Neural cell (in vitro differentiated cells): ENCODE measurements at regions not wholly inside any gene's neighbourhood (a gene's known extent, or its start where the extent isn't known, plus 50 kb on each side); places are given as distances from the start of the nearest gene placed in this dataset.

Experiments used
- H2AFZ ChIP-seq: fragments of 200-600, 300-800 bp; sonication (generic), shearing (Covaris generic); 2 replicates; pipeline ENCODE4 v1.6.0; 2014; ENCODE audit warnings: low read depth, mild to moderate bottlenecking, antibody characterized with exemption, low read length, moderate library complexity
- H3F3A ChIP-seq: fragments of 200-600 bp; shearing (Covaris generic); 2 replicates; pipeline ENCODE4 v1.6.1; 2016; ENCODE audit warnings: mild to moderate bottlenecking, moderate library complexity, mixed read lengths, antibody characterized with exemption, low read length; ENCODE audit not compliant: insufficient read depth, poor library complexity, severe bottlenecking
- H3K27ac ChIP-seq: fragments of 200-600, 300-800 bp; sonication (generic), shearing (Covaris generic); 2 replicates; pipeline ENCODE4 v1.5.1; 2014; ENCODE audit warnings: mild to moderate bottlenecking, low read length, moderate library complexity
- H3K27me3 ChIP-seq: fragments of 300-800, 200-600 bp; sonication (generic), shearing (Covaris generic); 2 replicates; pipeline ENCODE4 v1.6.0; 2014; ENCODE audit warnings: mild to moderate bottlenecking, low read depth, low read length, moderate library complexity; ENCODE audit not compliant: insufficient read depth
- H3K36me3 ChIP-seq: fragments of 300-800, 200-600 bp; sonication (generic), shearing (Covaris generic); 2 replicates; pipeline ENCODE4 v1.5.1; 2014; ENCODE audit warnings: mild to moderate bottlenecking, antibody characterized with exemption, low read length, moderate library complexity; ENCODE audit not compliant: insufficient read depth
- H3K4me2 ChIP-seq: fragments of 300-800, 200-600 bp; sonication (generic), shearing (Covaris generic); 2 replicates; pipeline ENCODE4 v1.6.0; 2014; ENCODE audit warnings: mild to moderate bottlenecking, low read length
- H3K4me3 ChIP-seq: fragments of 300-800, 200-600 bp; sonication (generic), shearing (Covaris generic); 2 replicates; pipeline ENCODE4 v1.5.1; 2014; ENCODE audit warnings: mild to moderate bottlenecking, low read length, moderate library complexity
- H3K79me2 ChIP-seq: fragments of 200-600 bp; shearing (Covaris generic); replicated peaks from 2 replicates; pipeline ENCODE4 v1.6.0; 2014; ENCODE audit warnings: mild to moderate bottlenecking, low read length, moderate library complexity; ENCODE audit not compliant: insufficient read depth
- H3K9ac ChIP-seq: fragments of 300-800, 200-600 bp; sonication (generic), shearing (Covaris generic); 2 replicates; pipeline ENCODE4 v1.6.1; 2016; ENCODE audit warnings: mild to moderate bottlenecking, low read length, mixed read lengths
- H3K9me2 ChIP-seq: fragments of 200-600 bp; shearing (Covaris generic); 2 replicates; pipeline ENCODE4 v1.6.1; 2016; ENCODE audit warnings: mild to moderate bottlenecking, low read length, mixed read lengths; ENCODE audit not compliant: insufficient read depth
- H3K9me3 ChIP-seq: fragments of 200-600, 300-800 bp; sonication (generic), shearing (Covaris generic); 2 replicates; pipeline ENCODE4 v1.6.1; 2016; ENCODE audit warnings: mild to moderate bottlenecking, mixed run types, low read length, moderate library complexity, mixed read lengths
- H4K20me1 ChIP-seq: fragments of 200-600 bp; shearing (Covaris generic); 2 replicates; pipeline ENCODE4 v1.6.1; 2016; ENCODE audit warnings: mild to moderate bottlenecking, mixed run types; ENCODE audit not compliant: insufficient read depth
- EP300 ChIP-seq: fragments of 450-650 bp; conservative IDR thresholded peaks from 2 replicates; pipeline ENCODE4 v1.6.1; 2014; ENCODE audit warnings: antibody characterized with exemption, mild to moderate bottlenecking, moderate library complexity; ENCODE audit not compliant: poor library complexity, severe bottlenecking
- EZH2 ChIP-seq: fragments of 200-600, 300-800 bp; shearing (Covaris generic), sonication (generic); IDR thresholded peaks from 2 replicates; pipeline ENCODE4 v1.6.1; 2014; ENCODE audit warnings: antibody characterized with exemption, low read length, borderline replicate concordance, mild to moderate bottlenecking; ENCODE audit not compliant: insufficient read depth, poor library complexity, severe bottlenecking
- MXI1 ChIP-seq: fragments of 450-650 bp; conservative IDR thresholded peaks from 2 replicates; pipeline ENCODE4 v1.6.1; 2014; ENCODE audit warnings: antibody characterized with exemption, mild to moderate bottlenecking; ENCODE audit not compliant: poor library complexity, severe bottlenecking
- POLR2AphosphoS5 ChIP-seq: IDR thresholded peaks from 2 replicates; pipeline ENCODE4 v1.6.1; 2012
- RAD21 ChIP-seq: fragments of 450-650 bp; conservative IDR thresholded peaks from 2 replicates; pipeline ENCODE4 v1.6.1; 2014; ENCODE audit warnings: antibody characterized with exemption, mild to moderate bottlenecking, moderate library complexity
- SMC3 ChIP-seq: fragments of 450-650 bp; conservative IDR thresholded peaks from 2 replicates; pipeline ENCODE4 v1.6.1; 2014; ENCODE audit warnings: antibody characterized with exemption, mild to moderate bottlenecking, moderate library complexity; ENCODE audit not compliant: poor library complexity
- TAF1 ChIP-seq: IDR thresholded peaks from 2 replicates; pipeline ENCODE4 v1.6.1; 2012; ENCODE audit warnings: low read depth
- TF ChIP-seq, protein P1 (sequence below): IDR thresholded peaks from 2 replicates; pipeline ENCODE4 v1.6.1; 2012; ENCODE audit warnings: borderline replicate concordance
- TF ChIP-seq, protein P2 (sequence below): fragments of 450-650 bp; IDR thresholded peaks from 2 replicates; pipeline ENCODE4 v1.5.1; 2014; ENCODE audit warnings: antibody characterized with exemption, mild to moderate bottlenecking, moderate library complexity; ENCODE audit not compliant: poor library complexity, severe bottlenecking

DNA sequence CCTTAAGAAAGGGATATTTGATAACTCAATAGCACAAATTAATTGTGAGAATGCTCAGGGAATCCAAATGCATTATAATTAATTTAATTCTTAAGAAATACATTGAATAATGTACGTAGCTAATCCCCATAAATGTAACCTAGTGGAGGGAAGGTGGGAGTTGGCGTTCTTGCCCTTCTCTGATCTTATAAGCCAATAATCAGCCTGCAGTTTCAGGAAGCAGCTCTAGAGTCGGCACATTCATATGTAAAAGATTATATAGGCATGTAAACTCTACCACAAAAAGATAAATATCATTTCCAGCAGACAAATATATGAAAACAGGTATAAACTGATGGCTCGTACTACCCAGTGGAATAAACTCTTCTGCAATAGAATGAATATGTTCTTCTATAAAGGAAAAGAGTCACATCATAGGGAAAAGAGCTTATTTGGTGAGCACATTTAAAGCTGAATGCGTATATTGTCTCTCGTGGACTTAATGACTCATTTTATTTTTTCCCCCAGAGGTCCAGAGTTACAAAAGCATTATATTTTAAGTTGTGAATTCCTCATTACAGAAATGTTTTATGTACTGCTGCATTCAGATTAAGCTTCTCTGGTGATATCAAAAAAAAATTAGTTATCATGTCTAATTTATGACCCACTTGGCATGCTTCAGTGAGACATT, 112.2 kb downstream of the TFAP2A start:
- Histone ChIP-seq H2AFZ (no peak overlapping the region), H3K27ac (no peak overlapping the region), H3K9me3 (no peaks in the 10 kb centered on the region), H3F3A (no peaks in the 10 kb centered on the region), H3K36me3 (no peaks in the 10 kb centered on the region), H3K4me3 (no peak overlapping the region), H4K20me1 (no peaks in the 10 kb centered on the region), H3K4me2 (no peak overlapping the region), H3K9me2 (no peaks in the 10 kb centered on the region), H3K27me3 (no peaks in the 10 kb centered on the region), H3K79me2 (no peaks in the 10 kb centered on the region), H3K9ac (no peak overlapping the region)
- TF ChIP-seq, protein P1, sequence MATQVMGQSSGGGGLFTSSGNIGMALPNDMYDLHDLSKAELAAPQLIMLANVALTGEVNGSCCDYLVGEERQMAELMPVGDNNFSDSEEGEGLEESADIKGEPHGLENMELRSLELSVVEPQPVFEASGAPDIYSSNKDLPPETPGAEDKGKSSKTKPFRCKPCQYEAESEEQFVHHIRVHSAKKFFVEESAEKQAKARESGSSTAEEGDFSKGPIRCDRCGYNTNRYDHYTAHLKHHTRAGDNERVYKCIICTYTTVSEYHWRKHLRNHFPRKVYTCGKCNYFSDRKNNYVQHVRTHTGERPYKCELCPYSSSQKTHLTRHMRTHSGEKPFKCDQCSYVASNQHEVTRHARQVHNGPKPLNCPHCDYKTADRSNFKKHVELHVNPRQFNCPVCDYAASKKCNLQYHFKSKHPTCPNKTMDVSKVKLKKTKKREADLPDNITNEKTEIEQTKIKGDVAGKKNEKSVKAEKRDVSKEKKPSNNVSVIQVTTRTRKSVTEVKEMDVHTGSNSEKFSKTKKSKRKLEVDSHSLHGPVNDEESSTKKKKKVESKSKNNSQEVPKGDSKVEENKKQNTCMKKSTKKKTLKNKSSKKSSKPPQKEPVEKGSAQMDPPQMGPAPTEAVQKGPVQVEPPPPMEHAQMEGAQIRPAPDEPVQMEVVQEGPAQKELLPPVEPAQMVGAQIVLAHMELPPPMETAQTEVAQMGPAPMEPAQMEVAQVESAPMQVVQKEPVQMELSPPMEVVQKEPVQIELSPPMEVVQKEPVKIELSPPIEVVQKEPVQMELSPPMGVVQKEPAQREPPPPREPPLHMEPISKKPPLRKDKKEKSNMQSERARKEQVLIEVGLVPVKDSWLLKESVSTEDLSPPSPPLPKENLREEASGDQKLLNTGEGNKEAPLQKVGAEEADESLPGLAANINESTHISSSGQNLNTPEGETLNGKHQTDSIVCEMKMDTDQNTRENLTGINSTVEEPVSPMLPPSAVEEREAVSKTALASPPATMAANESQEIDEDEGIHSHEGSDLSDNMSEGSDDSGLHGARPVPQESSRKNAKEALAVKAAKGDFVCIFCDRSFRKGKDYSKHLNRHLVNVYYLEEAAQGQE: no peak
- TF ChIP-seq, protein P2, sequence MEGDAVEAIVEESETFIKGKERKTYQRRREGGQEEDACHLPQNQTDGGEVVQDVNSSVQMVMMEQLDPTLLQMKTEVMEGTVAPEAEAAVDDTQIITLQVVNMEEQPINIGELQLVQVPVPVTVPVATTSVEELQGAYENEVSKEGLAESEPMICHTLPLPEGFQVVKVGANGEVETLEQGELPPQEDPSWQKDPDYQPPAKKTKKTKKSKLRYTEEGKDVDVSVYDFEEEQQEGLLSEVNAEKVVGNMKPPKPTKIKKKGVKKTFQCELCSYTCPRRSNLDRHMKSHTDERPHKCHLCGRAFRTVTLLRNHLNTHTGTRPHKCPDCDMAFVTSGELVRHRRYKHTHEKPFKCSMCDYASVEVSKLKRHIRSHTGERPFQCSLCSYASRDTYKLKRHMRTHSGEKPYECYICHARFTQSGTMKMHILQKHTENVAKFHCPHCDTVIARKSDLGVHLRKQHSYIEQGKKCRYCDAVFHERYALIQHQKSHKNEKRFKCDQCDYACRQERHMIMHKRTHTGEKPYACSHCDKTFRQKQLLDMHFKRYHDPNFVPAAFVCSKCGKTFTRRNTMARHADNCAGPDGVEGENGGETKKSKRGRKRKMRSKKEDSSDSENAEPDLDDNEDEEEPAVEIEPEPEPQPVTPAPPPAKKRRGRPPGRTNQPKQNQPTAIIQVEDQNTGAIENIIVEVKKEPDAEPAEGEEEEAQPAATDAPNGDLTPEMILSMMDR: no peak
- no peak for TF ChIP-seq EP300
- TF ChIP-seq SMC3: no peak
- TF ChIP-seq MXI1: no peak
- no peak for TF ChIP-seq POLR2AphosphoS5
- no peak for TF ChIP-seq EZH2
- no peak for TF ChIP-seq TAF1
- no peak for TF ChIP-seq RAD21

DNA sequence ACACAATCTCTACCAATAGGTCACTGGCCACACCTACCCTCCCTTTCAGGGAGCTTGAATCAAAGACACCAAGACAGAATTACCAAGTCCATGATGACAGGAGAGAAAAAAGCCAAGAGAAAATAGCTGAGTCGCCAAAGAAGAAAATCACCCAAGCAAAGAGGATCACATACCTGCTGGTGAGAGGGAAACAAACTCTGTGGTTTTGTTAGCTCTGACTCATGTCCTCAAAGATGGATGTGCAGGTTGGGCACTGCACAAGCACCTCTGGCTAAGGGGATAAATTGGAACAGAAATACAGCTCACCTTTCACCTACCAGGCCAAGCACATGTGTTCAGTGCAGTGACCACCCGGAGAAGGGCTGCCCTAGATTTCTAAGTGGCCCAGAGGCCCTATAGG, 114.8 kb downstream of the TFAP2A start:
- H3K27me3 ChIP-seq: no peaks in the 10 kb centered on the region
- no peaks in the 10 kb centered on the region for H3K9me2 ChIP-seq

More for the DNA sequence above, 114.8 kb downstream of the TFAP2A start:
- no peaks in the 10 kb centered on the region for H3K79me2 ChIP-seq
- H4K20me1 ChIP-seq: no peaks in the 10 kb centered on the region
- H3K36me3 ChIP-seq: no peaks in the 10 kb centered on the region
- H3K9me3 ChIP-seq: no peaks in the 10 kb centered on the region
- H2AFZ ChIP-seq: no peak overlapping the region
- no peak overlapping the region for H3K9ac ChIP-seq
- no peak overlapping the region for H3K27ac ChIP-seq
- no peak for TF ChIP-seq MXI1
- TF ChIP-seq RAD21: no peak
- no peak for TF ChIP-seq EZH2
- TF ChIP-seq EP300: no peak
- TF ChIP-seq, protein P2: no peak
- TF ChIP-seq POLR2AphosphoS5: no peak
- no peak for TF ChIP-seq TAF1
- TF ChIP-seq, protein P1: no peak
- TF ChIP-seq SMC3: no peak
- no peak overlapping the region for H3K4me2 ChIP-seq
- H3K4me3 ChIP-seq: no peak overlapping the region
- no peaks in the 10 kb centered on the region for H3F3A ChIP-seq
